GM23338 (cell line): ENCODE measurements at regions not wholly inside any gene's neighbourhood (a gene's known extent, or its start where the extent isn't known, plus 50 kb on each side); places are given as distances from the start of the nearest gene placed in this dataset. TPM values are rescaled to one million over a fixed set of nuclear protein-coding genes. Genes with fewer than 3 reads are reported as not detected.
"Not testable (repeated sequence)": the region's sequence is repeated elsewhere in the genome, so short reads cannot be mapped to it uniquely, and the experiment has no call there.

Experiments used
- ATAC-seq: fragments of 200-7000 bp; cut with Tn5 transposase; 3 replicates; pipeline ENCODE4 v1.9.1; 2020
- DNase-seq: peaks from one replicate; pipeline ENCODE4 v3.0.0-alpha.2; 2015; ENCODE audit warnings: low spot score
- H2AFZ ChIP-seq: fragments of 200-600 bp; sonication (generic); 2 replicates; pipeline ENCODE4 v1.8.0; 2016; ENCODE audit warnings: antibody characterized with exemption, mild to moderate bottlenecking, moderate library complexity
- H3F3A ChIP-seq: fragments of 200-600 bp; sonication (generic); replicated peaks from 2 replicates; pipeline ENCODE4 v1.8.0; 2017; ENCODE audit warnings: antibody characterized with exemption, mixed run types, low read depth
- H3K27ac ChIP-seq: fragments of 200-600 bp; sonication (generic); 2 replicates; pipeline ENCODE4 v1.6.1; 2016; ENCODE audit warnings: low read depth
- H3K27me3 ChIP-seq: fragments of 200-600 bp; sonication (generic); 2 replicates; pipeline ENCODE4 v1.8.0; 2016; ENCODE audit warnings: mild to moderate bottlenecking, mixed run types, moderate library complexity; ENCODE audit not compliant: insufficient read depth
- H3K36me3 ChIP-seq: fragments of 200-600 bp; sonication (generic); 2 replicates; pipeline ENCODE4 v1.8.0; 2016; ENCODE audit warnings: mild to moderate bottlenecking; ENCODE audit not compliant: insufficient read depth
- H3K4me1 ChIP-seq: fragments of 200-600 bp; sonication (generic); 2 replicates; pipeline ENCODE4 v1.8.0; 2016; ENCODE audit warnings: mild to moderate bottlenecking, moderate library complexity; ENCODE audit not compliant: insufficient read depth
- H3K4me2 ChIP-seq: fragments of 200-600 bp; sonication (generic); 2 replicates; pipeline ENCODE4 v1.7.1; 2017; ENCODE audit warnings: mixed run types
- H3K4me3 ChIP-seq: fragments of 200-600 bp; sonication (generic); 2 replicates; pipeline ENCODE4 v1.6.1; 2016; ENCODE audit warnings: mixed run types
- H3K79me2 ChIP-seq: fragments of 200-600 bp; sonication (generic); replicated peaks from 2 replicates; pipeline ENCODE4 v1.8.0; 2017; ENCODE audit warnings: mild to moderate bottlenecking; ENCODE audit not compliant: insufficient read depth
- H3K9me2 ChIP-seq: fragments of 200-600 bp; sonication (generic); 2 replicates; pipeline ENCODE4 v1.8.0; 2017; ENCODE audit not compliant: insufficient read depth
- H4K20me1 ChIP-seq: fragments of 200-600 bp; sonication (generic); replicated peaks from 2 replicates; pipeline ENCODE4 v1.8.0; 2017; ENCODE audit warnings: mild to moderate bottlenecking; ENCODE audit not compliant: insufficient read depth
- H3K27ac Mint-ChIP-seq: 2 replicates; pipeline ENCODE4 v1.8.0; 2020; ENCODE audit warnings: inconsistent platforms, mild to moderate bottlenecking, moderate library complexity, mixed read lengths
- H3K27me3 Mint-ChIP-seq: 3 replicates; pipeline ENCODE4 v1.8.0; 2022; ENCODE audit warnings: low read depth, mild to moderate bottlenecking, moderate library complexity, mixed read lengths, inconsistent platforms; ENCODE audit not compliant: insufficient read depth, poor library complexity
- H3K36me3 Mint-ChIP-seq: 3 replicates; pipeline ENCODE4 v1.8.0; 2021; ENCODE audit warnings: low read depth, mild to moderate bottlenecking, inconsistent platforms, moderate library complexity, mixed read lengths
- H3K4me1 Mint-ChIP-seq: 3 replicates; pipeline ENCODE4 v1.8.0; 2020; ENCODE audit warnings: mild to moderate bottlenecking, inconsistent platforms, mixed read lengths
- H3K4me3 Mint-ChIP-seq: 3 replicates; pipeline ENCODE4 v1.8.0; 2021; ENCODE audit warnings: moderate library complexity, mild to moderate bottlenecking, inconsistent platforms, mixed read lengths
- H3K9me3 Mint-ChIP-seq: 3 replicates; pipeline ENCODE4 v1.8.0; 2020; ENCODE audit warnings: moderate library complexity, mild to moderate bottlenecking, inconsistent platforms, mixed read lengths
- small RNA-seq: library from RNA; depleted of rRNA; stranded (forward); fragments of <200 nt; gene quantifications from one replicate; pipeline ENCODE3, GENCODE V24; 2014; ENCODE audit warnings: low replicate concordance

- not testable (repeated sequence) for H2AFZ ChIP-seq, H3K27ac Mint-ChIP-seq, H3K4me1 Mint-ChIP-seq, H3K9me2 ChIP-seq, ATAC-seq, H3K4me3 Mint-ChIP-seq, H3K79me2 ChIP-seq, H3K36me3 ChIP-seq, H3F3A ChIP-seq, H4K20me1 ChIP-seq, H3K4me3 ChIP-seq, H3K4me1 ChIP-seq, H3K27me3 Mint-ChIP-seq, H3K27me3 ChIP-seq, H3K4me2 ChIP-seq, H3K27ac ChIP-seq, DNase-seq
- Mint-ChIP-seq H3K9me3 (peaks cover 64% of the 10 kb centered on the region), H3K36me3 (peaks cover 39% of the 10 kb centered on the region)
These were observed 609.2 kb upstream of the POTED start for GRCh38 chr21:13000390-13000789.

- H3K79me2 ChIP-seq, H3K27me3 ChIP-seq, ATAC-seq, DNase-seq, H3K4me3 ChIP-seq, H4K20me1 ChIP-seq, H3K4me1 Mint-ChIP-seq, H3K4me2 ChIP-seq, H2AFZ ChIP-seq, H3K36me3 ChIP-seq, H3K27ac Mint-ChIP-seq, H3K4me1 ChIP-seq, H3K27me3 Mint-ChIP-seq, H3K4me3 Mint-ChIP-seq, H3F3A ChIP-seq, H3K9me2 ChIP-seq, H3K27ac ChIP-seq: not testable (repeated sequence)
- peaks cover 39% of the 10 kb centered on the region for H3K9me3 Mint-ChIP-seq
- H3K36me3 Mint-ChIP-seq: peaks cover 11% of the 10 kb centered on the region
These were observed 571.9 kb upstream of the POTED start for GRCh38 chr21:13037716-13038115.

GRCh38 chr21:13052816-13053215, 556.8 kb upstream of the POTED start:
- H3K27ac ChIP-seq, H3K27me3 ChIP-seq, H3K27me3 Mint-ChIP-seq, DNase-seq, H3K4me1 ChIP-seq, ATAC-seq, H3K36me3 ChIP-seq, H4K20me1 ChIP-seq, H3K4me1 Mint-ChIP-seq, H3K36me3 Mint-ChIP-seq, H2AFZ ChIP-seq, H3K4me3 ChIP-seq, H3K9me2 ChIP-seq, H3K79me2 ChIP-seq, H3K27ac Mint-ChIP-seq, H3F3A ChIP-seq, H3K4me2 ChIP-seq, H3K4me3 Mint-ChIP-seq: not testable (repeated sequence)
- H3K9me3 Mint-ChIP-seq: peaks cover 17% of the 10 kb centered on the region

Small RNA genes lying in the stretch of these regions (small RNA-seq; reads per million reads assigned to genes)
- gene RNU6-614P: not detected
